ENCODE measurements at regions not wholly inside any gene's neighbourhood (a gene's known extent, or its start where the extent isn't known, plus 50 kb on each side); places are given as distances from the start of the nearest gene placed in this dataset.
"Not testable (repeated sequence)": the region's sequence is repeated elsewhere in the genome, so short reads cannot be mapped to it uniquely, and the experiment has no call there.

DNA sequence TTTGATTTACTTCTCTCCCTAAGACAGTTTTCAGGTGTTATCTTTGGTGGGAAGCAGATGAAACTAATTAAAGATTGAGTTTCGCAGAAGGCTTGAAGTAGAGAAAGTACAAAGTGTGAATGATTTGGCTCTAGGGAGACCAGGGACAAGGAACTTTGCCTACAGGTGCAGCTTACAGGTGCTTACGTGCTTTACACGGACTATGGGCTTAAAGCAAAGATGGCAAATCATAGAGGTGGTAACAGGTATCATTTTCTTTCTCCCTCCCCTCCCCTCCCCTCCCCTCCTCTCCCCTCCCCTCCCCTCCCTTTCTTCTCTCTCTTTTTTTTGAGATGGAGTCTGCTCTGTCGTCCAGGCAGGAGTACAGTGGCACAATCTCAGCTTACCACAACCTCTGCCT is 136.3 kb downstream of the SLC35B3 start:
- DNase-seq = no peak
- WGBS, 5 donors = 75 to 89% (median 79%) methylated on average over 3 to 4 of the region's 4 CpGs
- TF ChIP-seq EP300 (IDR thresholded peaks at IDR 0.05) = no peak

DNA sequence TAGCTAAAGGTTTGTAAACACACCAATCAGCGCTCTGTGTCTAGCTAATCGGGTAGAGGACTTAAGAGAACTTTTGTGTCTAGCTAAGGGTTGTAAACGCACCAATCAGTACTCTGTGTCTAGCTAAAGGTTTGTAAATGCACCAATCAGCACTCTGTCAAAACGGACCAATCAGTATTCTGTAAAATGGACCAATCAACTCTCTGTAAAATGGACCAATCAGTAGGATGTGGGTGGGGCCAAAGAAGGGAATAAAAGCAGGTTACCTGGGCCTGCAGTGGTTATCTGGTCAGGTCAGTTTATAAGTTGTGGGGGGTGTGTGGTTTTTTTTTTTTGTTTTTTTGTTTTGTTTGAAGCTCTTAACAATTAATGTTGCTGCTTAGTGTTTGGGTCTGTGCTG is 152.4 kb downstream of the SLC35B3 start:
- H3K27me3 ChIP-seq; intact Hi-C loops (cut with DNase I; ENCODE audit: low total_unique reads); DNase-seq; H3K4me3 ChIP-seq; H3K27ac ChIP-seq; H3K9me3 ChIP-seq; H3K36me3 ChIP-seq; H3K4me1 ChIP-seq: not testable (repeated sequence)
- 85 to 92% (median 90%) methylated on average over 4 of the region's 4 CpGs for whole genome bisulfite sequencing, 5 donors

More for the DNA sequence above, 136.3 kb downstream of the SLC35B3 start:
- H3K36me3 ChIP-seq = no peaks in the 10 kb centered on the region
- intact Hi-C loops (cut with DNase I; ENCODE audit: low total_unique reads) = no loop called here
- no peaks in the 10 kb centered on the region for H3K4me1 ChIP-seq
- H3K4me3 ChIP-seq = no peak overlapping the region
- H3K27ac ChIP-seq = no peak overlapping the region
- H3K27me3 ChIP-seq = no peaks in the 10 kb centered on the region
- H3K9me3 ChIP-seq = peaks cover 0 to 8% (median 0%) of the 10 kb centered on the region in 4 donors

DNA sequence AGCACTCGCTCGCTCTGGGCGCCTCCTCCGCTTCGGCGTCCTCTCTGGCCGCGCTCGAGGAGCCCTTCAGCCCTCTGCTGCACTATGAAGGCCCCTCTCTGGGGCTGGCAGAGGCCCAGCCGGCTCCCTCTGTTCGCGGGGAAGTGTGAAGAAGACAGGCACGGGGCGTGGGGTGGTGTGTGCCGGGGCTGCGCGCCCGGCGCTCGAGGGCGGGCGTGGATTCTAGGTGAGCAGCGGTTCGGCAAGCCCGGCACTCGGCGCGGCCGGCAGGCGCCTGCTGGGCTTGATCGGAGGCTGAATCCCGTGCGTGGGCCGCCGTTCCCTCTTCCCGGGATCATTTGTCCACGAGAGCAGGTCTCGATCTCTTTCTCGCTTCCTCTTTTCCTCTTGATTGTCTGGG is 153.0 kb downstream of the SLC35B3 start:
- DNase-seq = no peak
- no peaks in the 10 kb centered on the region for H3K36me3 ChIP-seq

GRCh38 chr6:8279041-8279805 is 156.1 kb downstream of the SLC35B3 start:
- TF ChIP-seq POLR2AphosphoS5 (IDR thresholded peaks at IDR 0.05) (no peak), EP300 (IDR thresholded peaks at IDR 0.05) (no peak), POLR2A (IDR thresholded peaks at IDR 0.05) (no peak)
- TF ChIP-seq, protein P1, sequence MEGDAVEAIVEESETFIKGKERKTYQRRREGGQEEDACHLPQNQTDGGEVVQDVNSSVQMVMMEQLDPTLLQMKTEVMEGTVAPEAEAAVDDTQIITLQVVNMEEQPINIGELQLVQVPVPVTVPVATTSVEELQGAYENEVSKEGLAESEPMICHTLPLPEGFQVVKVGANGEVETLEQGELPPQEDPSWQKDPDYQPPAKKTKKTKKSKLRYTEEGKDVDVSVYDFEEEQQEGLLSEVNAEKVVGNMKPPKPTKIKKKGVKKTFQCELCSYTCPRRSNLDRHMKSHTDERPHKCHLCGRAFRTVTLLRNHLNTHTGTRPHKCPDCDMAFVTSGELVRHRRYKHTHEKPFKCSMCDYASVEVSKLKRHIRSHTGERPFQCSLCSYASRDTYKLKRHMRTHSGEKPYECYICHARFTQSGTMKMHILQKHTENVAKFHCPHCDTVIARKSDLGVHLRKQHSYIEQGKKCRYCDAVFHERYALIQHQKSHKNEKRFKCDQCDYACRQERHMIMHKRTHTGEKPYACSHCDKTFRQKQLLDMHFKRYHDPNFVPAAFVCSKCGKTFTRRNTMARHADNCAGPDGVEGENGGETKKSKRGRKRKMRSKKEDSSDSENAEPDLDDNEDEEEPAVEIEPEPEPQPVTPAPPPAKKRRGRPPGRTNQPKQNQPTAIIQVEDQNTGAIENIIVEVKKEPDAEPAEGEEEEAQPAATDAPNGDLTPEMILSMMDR (IDR thresholded peaks at IDR 0.05) = no peak
- peaks cover 0 to 9% (median 0%) of the 10 kb centered on the region in 4 donors for H3K9me3 ChIP-seq
- H3K27ac ChIP-seq = no peak overlapping the region
- no peaks in the 10 kb centered on the region for H3K4me1 ChIP-seq
- WGBS, 5 donors = 53 to 66% (median 58%) methylated on average over 15 of the region's 15 CpGs
- intact Hi-C loops (cut with DNase I; ENCODE audit: low total_unique reads) = no loop called here
- H3K36me3 ChIP-seq = no peaks in the 10 kb centered on the region
- H3K27me3 ChIP-seq = peaks cover 0 to 8% (median 0%) of the 10 kb centered on the region in 3 donors
- peak in 1 of 2 donors; percentile 12 for DNase-seq
- H3K4me3 ChIP-seq = no peak overlapping the region

More for the DNA sequence above, 153.0 kb downstream of the SLC35B3 start:
- no peaks in the 10 kb centered on the region for H3K4me1 ChIP-seq
- H3K27ac ChIP-seq = no peak overlapping the region
- intact Hi-C loops (cut with DNase I; ENCODE audit: low total_unique reads) = no loop called here
- TF ChIP-seq POLR2A (IDR thresholded peaks at IDR 0.05) (no peak), POLR2AphosphoS5 (IDR thresholded peaks at IDR 0.05) (no peak), EP300 (IDR thresholded peaks at IDR 0.05) (no peak)
- no peak overlapping the region for H3K4me3 ChIP-seq
- WGBS, 5 donors = 96 to 97% (median 96%) methylated on average over 39 of the region's 39 CpGs
- H3K27me3 ChIP-seq = peaks cover 0 to 6% (median 0%) of the 10 kb centered on the region in 3 donors
- peaks cover 0 to 9% (median 0%) of the 10 kb centered on the region in 4 donors for H3K9me3 ChIP-seq

GRCh38 chr6:8278562-8278961 is 156.8 kb downstream of the SLC35B3 start:
- peaks cover 0 to 8% (median 0%) of the 10 kb centered on the region in 3 donors for H3K27me3 ChIP-seq
- peaks cover 0 to 9% (median 0%) of the 10 kb centered on the region in 4 donors for H3K9me3 ChIP-seq
- 34 to 58% (median 52%) methylated on average over 8 of the region's 8 CpGs for WGBS, 5 donors
- intact Hi-C loops (cut with DNase I; ENCODE audit: low total_unique reads) = no loop called here
- H3K36me3 ChIP-seq = no peaks in the 10 kb centered on the region
- H3K4me1 ChIP-seq = no peaks in the 10 kb centered on the region
- no peak overlapping the region for H3K27ac ChIP-seq
- H3K4me3 ChIP-seq = no peak overlapping the region
- TF ChIP-seq POLR2A (IDR thresholded peaks at IDR 0.05) = no peak
- TF ChIP-seq, protein P1 (IDR thresholded peaks at IDR 0.05) = no peak
- no peak for TF ChIP-seq EP300 (IDR thresholded peaks at IDR 0.05)
- TF ChIP-seq POLR2AphosphoS5 (IDR thresholded peaks at IDR 0.05) = no peak
- DNase-seq = peak in 1 of 2 donors; percentile 5

DNA sequence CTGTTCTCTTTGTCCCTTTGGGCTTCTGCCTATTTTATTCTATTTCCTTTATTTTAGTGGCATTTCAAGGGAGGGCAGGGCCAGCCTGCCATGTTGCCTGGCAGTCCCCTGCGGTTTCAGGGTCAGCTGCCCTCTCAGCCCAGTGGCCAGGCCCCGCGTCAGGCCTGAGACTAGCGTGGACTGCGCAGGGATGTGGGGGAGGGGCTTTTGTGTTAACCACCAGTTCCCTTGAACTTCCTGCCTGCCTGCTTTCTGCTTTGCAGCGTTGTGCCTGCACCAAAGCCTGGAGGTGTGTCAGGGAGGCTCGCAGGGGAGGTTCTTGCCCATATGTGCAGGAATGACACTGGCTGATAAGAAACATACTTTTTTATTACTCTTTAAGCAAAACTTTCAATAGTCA is 157.6 kb downstream of the SLC35B3 start:
- DNase-seq = peak in 1 of 2 donors; percentile 9
- Histone ChIP-seq H3K36me3 (no peaks in the 10 kb centered on the region), H3K27me3 (peaks cover 0 to 8% (median 0%) of the 10 kb centered on the region in 3 donors), H3K9me3 (peaks cover 0 to 7% (median 0%) of the 10 kb centered on the region in 4 donors), H3K27ac (no peak overlapping the region), H3K4me3 (no peak overlapping the region), H3K4me1 (no peaks in the 10 kb centered on the region)
- no peak for TF ChIP-seq POLR2AphosphoS5 (IDR thresholded peaks at IDR 0.05)
- no peak for TF ChIP-seq POLR2A (IDR thresholded peaks at IDR 0.05)
- TF ChIP-seq, protein P1 (IDR thresholded peaks at IDR 0.05) = no peak
- no peak for TF ChIP-seq EP300 (IDR thresholded peaks at IDR 0.05)
- intact Hi-C loops (cut with DNase I; ENCODE audit: low total_unique reads) = no loop called here
- 22 to 40% (median 33%) methylated on average over 7 of the region's 7 CpGs for WGBS, 5 donors
